Caco-2 (cell line): ENCODE measurements at regions not wholly inside any gene's neighbourhood (a gene's known extent, or its start where the extent isn't known, plus 50 kb on each side); places are given as distances from the start of the nearest gene placed in this dataset.

Experiments used
- BruUV-seq: library from RNA; stranded (reverse); fragments of 400-500 nt; replicated peaks from 2 replicates; lab custom pipeline; 2021; lab: Mats Ljungman, UMichigan
- CTCF ChIA-PET: fragments of 300-600 bp; sonication (Branson Sonifier 250); formaldehyde crosslinking; loops from one replicate; lab custom pipeline; 2022; ENCODE audit warnings: antibody characterized with exemption; lab: Charles Lee
- POLR2A ChIA-PET: fragments of 300-600 bp; sonication (Branson Sonifier 250); formaldehyde crosslinking; loops from one replicate; lab custom pipeline; 2022; ENCODE audit warnings: antibody characterized with exemption; lab: Charles Lee
- DNase-seq, 2 experiments: peaks; one replicate each; pipeline versions ENCODE4 v3.0.0 to v3.0.0-alpha.2; 2020 to 2022
- H3K27me3 ChIP-seq: replicated peaks from 2 replicates; pipeline ENCODE4 v1.6.0; 2011; ENCODE audit warnings: low read length; ENCODE audit not compliant: control insufficient read depth, insufficient read depth
- H3K36me3 ChIP-seq: 2 replicates; pipeline ENCODE4 v1.5.1; 2011; ENCODE audit warnings: low read length; ENCODE audit not compliant: control insufficient read depth, insufficient read depth
- H3K4me1 ChIP-seq: fragments of 250-450 bp; sonication (Bioruptor Pico); 2 replicates; pipeline ENCODE4 v1.5.1; 2020; ENCODE audit warnings: mild to moderate bottlenecking
- H3K4me3 ChIP-seq: 2 replicates; pipeline ENCODE4 v1.5.1; 2011; ENCODE audit warnings: low read depth, mild to moderate bottlenecking, control low read depth, low read length
- H3K9me3 ChIP-seq: fragments of 250-450 bp; sonication (Bioruptor Pico); 2 replicates; pipeline ENCODE4 v1.5.1; 2020; ENCODE audit warnings: mild to moderate bottlenecking, moderate library complexity
- H3K27ac Mint-ChIP-seq: one replicate; pipeline ENCODE4 v1.8.0; 2022; ENCODE audit warnings: mixed read lengths; ENCODE audit not compliant: unreplicated experiment
- H3K27me3 Mint-ChIP-seq: one replicate; pipeline ENCODE4 v1.8.0; 2022; ENCODE audit warnings: mixed read lengths; ENCODE audit not compliant: insufficient read depth, unreplicated experiment
- H3K36me3 Mint-ChIP-seq: one replicate; pipeline ENCODE4 v1.8.0; 2022; ENCODE audit warnings: mild to moderate bottlenecking, mixed read lengths; ENCODE audit not compliant: insufficient read depth, unreplicated experiment
- H3K4me1 Mint-ChIP-seq: one replicate; pipeline ENCODE4 v1.8.0; 2022; ENCODE audit warnings: low read depth, mixed read lengths; ENCODE audit not compliant: unreplicated experiment
- H3K4me3 Mint-ChIP-seq: one replicate; pipeline ENCODE4 v1.8.0; 2022; ENCODE audit warnings: mild to moderate bottlenecking, moderate library complexity, mixed read lengths; ENCODE audit not compliant: unreplicated experiment
- H3K9me3 Mint-ChIP-seq: one replicate; pipeline ENCODE4 v1.8.0; 2022; ENCODE audit warnings: mixed read lengths; ENCODE audit not compliant: unreplicated experiment
- CTCF ChIP-seq, 2 experiments: fragments of 200-600 bp in 1 of 2; IDR thresholded peaks; 1 replicate in 1 of 2; 2 replicates in 1 of 2; pipeline versions ENCODE4 v1.5.1 to v1.8.0; 2011 to 2022; ENCODE audit warnings: antibody characterized with exemption in 1 of 2, control low read depth in 1 of 2, inconsistent platforms in 1 of 2, low read depth in 1 of 2, low read length in 1 of 2, mild to moderate bottlenecking in 1 of 2, moderate library complexity in 1 of 2; ENCODE audit not compliant: insufficient read depth in 1 of 2, severe bottlenecking in 1 of 2, unreplicated experiment in 1 of 2
- intact Hi-C: fragments of 100-400 bp; cut with micrococcal nuclease; formaldehyde crosslinking; loops from one replicate; pipeline ENCODE4 v1.10.0; 2022; ENCODE audit not compliant: unreplicated experiment

- Mint-ChIP-seq H3K27me3 (peaks cover 4% of the 10 kb centered on the region), H3K4me3 (no peak overlapping the region), H3K4me1 (no peaks in the 10 kb centered on the region), H3K9me3 (no peaks in the 10 kb centered on the region), H3K36me3 (no peaks in the 10 kb centered on the region), H3K27ac (no peak overlapping the region)
- Histone ChIP-seq H3K9me3 (no peaks in the 10 kb centered on the region), H3K36me3 (no peaks in the 10 kb centered on the region), H3K27me3 (no peaks in the 10 kb centered on the region), H3K4me1 (no peaks in the 10 kb centered on the region), H3K4me3 (no peak overlapping the region)
- intact Hi-C loops: no loop called here
- TF ChIP-seq CTCF (IDR thresholded peaks at IDR 0.05; ENCODE audit: insufficient read depth in 1 of 2, low read depth in 1 of 2, low read length in 1 of 2, severe bottlenecking in 1 of 2, unreplicated experiment in 1 of 2): no peak
- BruUV-seq: no TSS peak
- CTCF ChIA-PET: no interaction called here
- POLR2A ChIA-PET: no interaction called here
- DNase-seq: no peak
Measured at GRCh38 chr7:20858951-20859350, 72.3 kb upstream of the SP8 start.

- DNase-seq: no peak
- Mint-ChIP-seq H3K36me3 (no peaks in the 10 kb centered on the region), H3K4me3 (no peak overlapping the region), H3K4me1 (no peaks in the 10 kb centered on the region), H3K27ac (no peak overlapping the region), H3K27me3 (peaks cover 8% of the 10 kb centered on the region), H3K9me3 (no peaks in the 10 kb centered on the region)
- H3K4me1 ChIP-seq: no peaks in the 10 kb centered on the region
- no peaks in the 10 kb centered on the region for H3K9me3 ChIP-seq
- no peak overlapping the region for H3K4me3 ChIP-seq
- CTCF ChIA-PET: no interaction called here
- no peaks in the 10 kb centered on the region for H3K36me3 ChIP-seq
- H3K27me3 ChIP-seq: no peaks in the 10 kb centered on the region
- POLR2A ChIA-PET: no interaction called here
- no peak for TF ChIP-seq CTCF (IDR thresholded peaks at IDR 0.05; ENCODE audit: insufficient read depth in 1 of 2, low read depth in 1 of 2, low read length in 1 of 2, severe bottlenecking in 1 of 2, unreplicated experiment in 1 of 2)
- no TSS peak for BruUV-seq
- intact Hi-C loops: no loop called here
Measured at GRCh38 chr7:20861468-20861867, 74.8 kb upstream of the SP8 start.

- intact Hi-C loops: no loop called here
- TF ChIP-seq CTCF (IDR thresholded peaks at IDR 0.05; ENCODE audit: insufficient read depth in 1 of 2, low read depth in 1 of 2, low read length in 1 of 2, severe bottlenecking in 1 of 2, unreplicated experiment in 1 of 2): no peak
- no peak overlapping the region for H3K27ac Mint-ChIP-seq
- H3K36me3 ChIP-seq: no peaks in the 10 kb centered on the region
- H3K9me3 Mint-ChIP-seq: no peaks in the 10 kb centered on the region
- H3K4me1 ChIP-seq: no peaks in the 10 kb centered on the region
- DNase-seq: no peak
- BruUV-seq: no TSS peak
- POLR2A ChIA-PET: no interaction called here
- H3K27me3 ChIP-seq: no peaks in the 10 kb centered on the region
- H3K27me3 Mint-ChIP-seq: peaks cover 8% of the 10 kb centered on the region
- H3K4me1 Mint-ChIP-seq: no peaks in the 10 kb centered on the region
- H3K9me3 ChIP-seq: no peaks in the 10 kb centered on the region
- H3K36me3 Mint-ChIP-seq: no peaks in the 10 kb centered on the region
- H3K4me3 Mint-ChIP-seq: no peak overlapping the region
- H3K4me3 ChIP-seq: no peak overlapping the region
- CTCF ChIA-PET: no interaction called here
Measured at GRCh38 chr7:20862554-20862953, 75.9 kb upstream of the SP8 start.
